BE2C (cell line): ENCODE measurements at regions not wholly inside any gene's neighbourhood (a gene's known extent, or its start where the extent isn't known, plus 50 kb on each side); places are given as distances from the start of the nearest gene placed in this dataset.
A peak's percentile ranks its signal among the peaks of the same experiment; 100 is the strongest.

Experiments used
- DNase-seq: peaks from one replicate; pipeline ENCODE4 v3.0.0-alpha.2; 2020
- H3K27me3 ChIP-seq: fragments of 250-450 bp; sonication (Bioruptor Pico); 2 replicates; pipeline ENCODE4 v1.5.1; 2020; ENCODE audit warnings: mild to moderate bottlenecking
- H3K36me3 ChIP-seq: fragments of 250-450 bp; sonication (Bioruptor Pico); 2 replicates; pipeline ENCODE4 v1.5.1; 2020; ENCODE audit warnings: mild to moderate bottlenecking
- H3K4me1 ChIP-seq: fragments of 250-450 bp; sonication (Bioruptor Pico); 2 replicates; pipeline ENCODE4 v1.5.1; 2020
- H3K4me3 ChIP-seq: 2 replicates; pipeline ENCODE4 v1.5.1; 2011; ENCODE audit warnings: low read depth, low read length
- H3K9me3 ChIP-seq: fragments of 250-450 bp; sonication (Bioruptor Pico); 2 replicates; pipeline ENCODE4 v1.5.1; 2020
- TF ChIP-seq, protein P1 (sequence below): IDR thresholded peaks from 2 replicates; pipeline ENCODE4 v1.5.1; 2012; ENCODE audit warnings: mild to moderate bottlenecking, low read depth, low read length

DNA sequence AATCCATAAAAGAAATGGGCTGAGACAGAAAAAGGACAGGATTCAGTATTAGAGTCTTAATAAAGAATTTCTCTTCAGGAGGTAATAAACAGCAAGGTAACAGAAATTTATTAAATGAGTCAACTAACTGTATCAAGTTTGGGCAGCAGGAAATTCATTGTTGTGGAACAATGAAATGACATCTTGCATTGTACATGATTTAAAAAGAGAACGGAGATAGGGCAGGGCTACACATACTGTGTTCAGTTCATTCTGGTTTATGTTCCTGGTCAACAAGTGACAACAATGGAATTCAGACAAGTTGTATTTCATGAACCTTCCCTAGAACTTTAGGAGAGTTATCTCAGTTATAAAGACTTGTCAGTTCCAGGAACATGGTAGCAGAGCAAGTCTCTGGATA is 961.3 kb downstream of the SOCS6 start:
- TF ChIP-seq, protein P1, sequence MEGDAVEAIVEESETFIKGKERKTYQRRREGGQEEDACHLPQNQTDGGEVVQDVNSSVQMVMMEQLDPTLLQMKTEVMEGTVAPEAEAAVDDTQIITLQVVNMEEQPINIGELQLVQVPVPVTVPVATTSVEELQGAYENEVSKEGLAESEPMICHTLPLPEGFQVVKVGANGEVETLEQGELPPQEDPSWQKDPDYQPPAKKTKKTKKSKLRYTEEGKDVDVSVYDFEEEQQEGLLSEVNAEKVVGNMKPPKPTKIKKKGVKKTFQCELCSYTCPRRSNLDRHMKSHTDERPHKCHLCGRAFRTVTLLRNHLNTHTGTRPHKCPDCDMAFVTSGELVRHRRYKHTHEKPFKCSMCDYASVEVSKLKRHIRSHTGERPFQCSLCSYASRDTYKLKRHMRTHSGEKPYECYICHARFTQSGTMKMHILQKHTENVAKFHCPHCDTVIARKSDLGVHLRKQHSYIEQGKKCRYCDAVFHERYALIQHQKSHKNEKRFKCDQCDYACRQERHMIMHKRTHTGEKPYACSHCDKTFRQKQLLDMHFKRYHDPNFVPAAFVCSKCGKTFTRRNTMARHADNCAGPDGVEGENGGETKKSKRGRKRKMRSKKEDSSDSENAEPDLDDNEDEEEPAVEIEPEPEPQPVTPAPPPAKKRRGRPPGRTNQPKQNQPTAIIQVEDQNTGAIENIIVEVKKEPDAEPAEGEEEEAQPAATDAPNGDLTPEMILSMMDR: no peak
- DNase-seq: no peak

GRCh38 chr18:71249791-71250190 is 960.9 kb downstream of the SOCS6 start:
- no peaks in the 10 kb centered on the region for H3K4me1 ChIP-seq
- no peak for DNase-seq
- no peaks in the 10 kb centered on the region for H3K36me3 ChIP-seq
- H3K4me3 ChIP-seq: no peak overlapping the region
- no peaks in the 10 kb centered on the region for H3K9me3 ChIP-seq
- TF ChIP-seq, protein P1: no peak
- H3K27me3 ChIP-seq: no peaks in the 10 kb centered on the region

More for the DNA sequence above, 961.3 kb downstream of the SOCS6 start:
- no peaks in the 10 kb centered on the region for H3K27me3 ChIP-seq
- no peaks in the 10 kb centered on the region for H3K4me1 ChIP-seq
- H3K9me3 ChIP-seq: no peaks in the 10 kb centered on the region
- H3K36me3 ChIP-seq: no peaks in the 10 kb centered on the region
- H3K4me3 ChIP-seq: no peak overlapping the region

GRCh38 chr18:71242981-71243380 is 954.1 kb downstream of the SOCS6 start:
- no peak overlapping the region for H3K4me3 ChIP-seq
- no peaks in the 10 kb centered on the region for H3K27me3 ChIP-seq
- DNase-seq: no peak
- TF ChIP-seq, protein P1: no peak
- H3K9me3 ChIP-seq: no peaks in the 10 kb centered on the region
- H3K36me3 ChIP-seq: no peaks in the 10 kb centered on the region
- H3K4me1 ChIP-seq: no peaks in the 10 kb centered on the region

GRCh38 chr18:71238974-71239624 is 950.3 kb downstream of the SOCS6 start:
- TF ChIP-seq, protein P1: no peak
- H3K4me1 ChIP-seq: no peaks in the 10 kb centered on the region
- no peaks in the 10 kb centered on the region for H3K36me3 ChIP-seq
- H3K4me3 ChIP-seq: no peak overlapping the region
- no peaks in the 10 kb centered on the region for H3K27me3 ChIP-seq
- H3K9me3 ChIP-seq: no peaks in the 10 kb centered on the region
- peak; percentile 13 for DNase-seq

GRCh38 chr18:71237641-71238040 is 948.8 kb downstream of the SOCS6 start:
- TF ChIP-seq, protein P1: no peak
- no peak for DNase-seq
- H3K9me3 ChIP-seq: no peaks in the 10 kb centered on the region
- no peak overlapping the region for H3K4me3 ChIP-seq
- H3K36me3 ChIP-seq: no peaks in the 10 kb centered on the region
- H3K4me1 ChIP-seq: no peaks in the 10 kb centered on the region
- H3K27me3 ChIP-seq: no peaks in the 10 kb centered on the region

DNA sequence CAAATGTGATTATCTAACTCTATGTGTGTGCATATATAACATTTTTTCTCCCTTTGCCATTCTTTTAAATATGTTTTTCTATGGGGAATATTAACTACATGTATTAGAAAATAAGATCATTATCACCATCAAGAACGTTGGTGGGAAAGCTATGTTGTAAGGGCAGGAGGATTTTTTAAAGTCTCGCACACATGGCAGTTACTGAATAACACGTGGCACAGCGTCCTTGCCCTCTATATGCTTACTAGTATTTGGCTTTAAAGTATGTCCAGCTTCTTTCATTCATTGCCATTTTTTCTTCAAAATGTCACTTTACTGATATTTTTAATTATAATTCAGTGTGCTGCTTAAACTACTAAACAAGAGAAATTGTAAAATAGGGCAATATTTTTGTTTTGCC is 944.3 kb downstream of the SOCS6 start:
- TF ChIP-seq, protein P1: no peak
- H3K9me3 ChIP-seq: no peaks in the 10 kb centered on the region
- no peaks in the 10 kb centered on the region for H3K27me3 ChIP-seq
- DNase-seq: no peak
- H3K4me3 ChIP-seq: no peak overlapping the region
- no peaks in the 10 kb centered on the region for H3K36me3 ChIP-seq
- H3K4me1 ChIP-seq: no peaks in the 10 kb centered on the region
